ENCODE measurements at regions not wholly inside any gene's neighbourhood (a gene's known extent, or its start where the extent isn't known, plus 50 kb on each side); places are given as distances from the start of the nearest gene placed in this dataset.

DNA sequence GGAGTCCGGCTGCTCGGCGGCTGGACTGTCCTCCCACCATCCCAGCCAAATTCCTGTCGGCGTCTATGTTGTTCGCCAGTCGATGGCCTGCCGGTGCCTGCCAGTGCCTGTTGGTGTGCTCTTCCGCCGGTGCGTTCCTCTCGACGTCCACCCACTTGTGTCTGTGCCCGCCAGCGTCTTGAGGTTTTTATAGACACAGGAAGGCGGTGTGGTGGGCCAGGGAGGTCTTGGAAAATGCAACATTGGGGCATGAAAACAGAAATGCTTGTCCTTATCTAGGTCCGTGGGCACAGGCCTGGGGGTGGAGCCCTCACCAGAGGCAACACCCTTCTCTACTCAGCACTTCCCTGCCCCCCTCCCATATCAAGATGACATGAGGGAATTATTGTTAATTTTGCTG lies 167.8 kb downstream of the IRF8 start:
- DNase-seq (ENCODE audit: low read depth, low spot score) = no peak
- no TSS peak for BruUV-seq (replicated peaks)
- no peak overlapping the region for H3K4me3 ChIP-seq (replicated peaks in 1 of 3; ENCODE audit: insufficient read depth in 1 of 3, low read depth in 1 of 3, low read length in 3 of 3)
- H3K27me3 ChIP-seq (ENCODE audit: control insufficient read depth in 2 of 2, insufficient read depth in 2 of 2, low read length in 2 of 2) = peaks cover 0 to 2% of the 10 kb centered on the region in 2 experiments
- dilution Hi-C loops (cut with MboI; ENCODE audit: extremely low pct_ligation_motif_present, low sequenced_read_pairs) (no loop called here), intact Hi-C loops (cut with micrococcal nuclease) (no loop called here)
- H3K9me3 ChIP-seq (replicated peaks; ENCODE audit: control insufficient read depth, insufficient read depth, low read length) = no peaks in the 10 kb centered on the region
- no peaks in the 10 kb centered on the region for H3K79me2 ChIP-seq (ENCODE audit: control insufficient read depth, insufficient read depth, low read length)
- no peak for TF ChIP-seq EZH2 (IDR thresholded peaks at IDR 0.05; ENCODE audit: borderline replicate concordance, low read depth, low read length, severe bottlenecking)
- TF ChIP-seq MYC (IDR thresholded peaks at IDR 0.05; ENCODE audit: low read depth, low read length) = no peak
- TF ChIP-seq, protein P1, sequence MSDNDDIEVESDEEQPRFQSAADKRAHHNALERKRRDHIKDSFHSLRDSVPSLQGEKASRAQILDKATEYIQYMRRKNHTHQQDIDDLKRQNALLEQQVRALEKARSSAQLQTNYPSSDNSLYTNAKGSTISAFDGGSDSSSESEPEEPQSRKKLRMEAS (IDR thresholded peaks at IDR 0.05; ENCODE audit: insufficient read depth, insufficient read length) = no peak
- no peak for TF ChIP-seq POLR2AphosphoS5 (IDR thresholded peaks at IDR 0.05; ENCODE audit: insufficient read depth, low read depth, low read length)
- H3K27ac ChIP-seq (ENCODE audit: insufficient read depth, low read depth, low read length) = no peak overlapping the region
- H3K36me3 ChIP-seq (ENCODE audit: control insufficient read depth in 2 of 2, extremely low read depth in 1 of 2, insufficient read depth in 2 of 2, low read length in 2 of 2) = no peaks in the 10 kb centered on the region
- no peak overlapping the region for H2AFZ ChIP-seq (ENCODE audit: low read depth, low read length)
- no peak overlapping the region for H3K9ac ChIP-seq (replicated peaks; ENCODE audit: extremely low read depth, insufficient read depth, low read length)
- ChIA-PET POLR2A (no interaction called here), CTCF (interaction anchor here (1.2 kb wide), 3 partner anchors 12 to 451 kb away, joined by 3 to 5 read pairs (median 3); no protein-coding TSS in a partner anchor)
- no peaks in the 10 kb centered on the region for H3K4me1 ChIP-seq (ENCODE audit: control insufficient read depth, extremely low read depth, insufficient read depth, low read length)
- no peak for FAIRE-seq
- H3K9me1 ChIP-seq (replicated peaks; ENCODE audit: control insufficient read depth, extremely low read depth, insufficient read depth, low read length) = no peaks in the 10 kb centered on the region
- no peak overlapping the region for H3K4me2 ChIP-seq (ENCODE audit: insufficient read depth, low read length)
- no peaks in the 10 kb centered on the region for H4K20me1 ChIP-seq (replicated peaks; ENCODE audit: control insufficient read depth, extremely low read depth, insufficient read depth, low read length)

DNA sequence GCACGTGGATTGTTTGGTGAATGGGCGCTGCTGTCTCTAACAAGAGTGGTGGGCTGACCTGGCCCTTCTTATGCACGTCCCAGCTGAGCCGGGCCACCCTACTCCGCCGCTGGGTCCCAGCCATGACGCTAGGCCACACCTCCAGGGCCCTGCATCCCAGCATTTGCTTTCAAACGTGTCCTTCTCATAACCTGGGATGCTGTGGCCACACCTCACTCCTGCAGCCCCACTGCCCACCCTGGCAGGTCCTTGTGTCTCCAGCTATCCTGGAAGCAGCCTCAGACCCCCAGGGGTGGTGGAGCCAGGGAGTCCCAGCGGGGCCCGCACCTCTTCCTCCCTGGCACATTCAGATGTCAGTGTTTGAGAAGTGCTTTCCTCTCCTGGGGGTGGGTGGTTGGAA lies 168.6 kb downstream of the IRF8 start:
- intact Hi-C loops (cut with micrococcal nuclease) (no loop called here), dilution Hi-C loops (cut with MboI; ENCODE audit: extremely low pct_ligation_motif_present, low sequenced_read_pairs) (no loop called here)
- Histone ChIP-seq H3K27ac (ENCODE audit: insufficient read depth, low read depth, low read length) (no peak overlapping the region), H3K79me2 (ENCODE audit: control insufficient read depth, insufficient read depth, low read length) (no peaks in the 10 kb centered on the region), H3K36me3 (ENCODE audit: control insufficient read depth in 2 of 2, extremely low read depth in 1 of 2, insufficient read depth in 2 of 2, low read length in 2 of 2) (no peaks in the 10 kb centered on the region), H3K4me3 (replicated peaks in 1 of 3; ENCODE audit: insufficient read depth in 1 of 3, low read depth in 1 of 3, low read length in 3 of 3) (no peak overlapping the region), H4K20me1 (replicated peaks; ENCODE audit: control insufficient read depth, extremely low read depth, insufficient read depth, low read length) (no peaks in the 10 kb centered on the region), H3K9me3 (replicated peaks; ENCODE audit: control insufficient read depth, insufficient read depth, low read length) (no peaks in the 10 kb centered on the region), H3K4me1 (ENCODE audit: control insufficient read depth, extremely low read depth, insufficient read depth, low read length) (no peaks in the 10 kb centered on the region), H3K27me3 (ENCODE audit: control insufficient read depth in 2 of 2, insufficient read depth in 2 of 2, low read length in 2 of 2) (peaks cover 0 to 2% of the 10 kb centered on the region in 2 experiments), H3K9ac (replicated peaks; ENCODE audit: extremely low read depth, insufficient read depth, low read length) (no peak overlapping the region), H3K9me1 (replicated peaks; ENCODE audit: control insufficient read depth, extremely low read depth, insufficient read depth, low read length) (no peaks in the 10 kb centered on the region), H3K4me2 (ENCODE audit: insufficient read depth, low read length) (no peak overlapping the region), H2AFZ (ENCODE audit: low read depth, low read length) (no peak overlapping the region)
- no TSS peak for BruUV-seq (replicated peaks)
- ChIA-PET CTCF (interaction anchor here (1.2 kb wide), 2 partner anchors 12 to 19 kb away, joined by 3 read pairs; no protein-coding TSS in a partner anchor), POLR2A (no interaction called here)
- no peak for TF ChIP-seq JUN (IDR thresholded peaks at IDR 0.05; ENCODE audit: borderline replicate concordance, insufficient read depth, insufficient read length, low read depth)
- TF ChIP-seq, protein P1 (IDR thresholded peaks at IDR 0.05; ENCODE audit: insufficient read depth, insufficient read length) = no peak
- TF ChIP-seq POLR2AphosphoS5 (IDR thresholded peaks at IDR 0.05; ENCODE audit: insufficient read depth, low read depth, low read length) = no peak
- no peak for TF ChIP-seq GATA2 (IDR thresholded peaks at IDR 0.05; ENCODE audit: insufficient read depth, insufficient read length, low read depth, low read length)
- TF ChIP-seq POLR2A (IDR thresholded peaks at IDR 0.05; ENCODE audit: low read depth, low read length) = no peak
- TF ChIP-seq FOS (IDR thresholded peaks at IDR 0.05; ENCODE audit: borderline replicate concordance, insufficient read depth, low read length) = no peak
- no peak for TF ChIP-seq EZH2 (IDR thresholded peaks at IDR 0.05; ENCODE audit: borderline replicate concordance, low read depth, low read length, severe bottlenecking)
- TF ChIP-seq CTCF (IDR thresholded peaks at IDR 0.05; ENCODE audit: extremely low read depth in 1 of 2, insufficient read depth in 1 of 2, low read depth in 1 of 2, low read length in 2 of 2) = no peak
- TF ChIP-seq MYC (IDR thresholded peaks at IDR 0.05; ENCODE audit: low read depth, low read length) = no peak
- DNase-seq (ENCODE audit: low read depth, low spot score) (no peak), FAIRE-seq (no peak)

All from endothelial cell of umbilical vein (primary cell).